Thymus (tissue), 11 donors: ENCODE measurements at regions not wholly inside any gene's neighbourhood (a gene's known extent, or its start where the extent isn't known, plus 50 kb on each side); places are given as distances from the start of the nearest gene placed in this dataset.

Source experiments
- DNase-seq, 9 donors: peaks; one replicate each; pipeline ENCODE4 v3.0.0-alpha.2; 2013; ENCODE audit warnings: low spot score in 9 of 9, low read depth in 6 of 9, missing footprints in 1 of 9
- H3K27ac ChIP-seq, 2 donors: one replicate each; pipeline ENCODE4 v1.5.1; 2013; ENCODE audit warnings: control low read depth in 1 of 2, low read depth in 1 of 2, low read length in 1 of 2, mild to moderate bottlenecking in 1 of 2, moderate library complexity in 1 of 2
- H3K27me3 ChIP-seq, 2 donors: one replicate each; pipeline ENCODE4 v1.5.1; 2013; ENCODE audit warnings: low read length in 1 of 2; ENCODE audit not compliant: control insufficient read depth in 2 of 2, insufficient read depth in 1 of 2
- H3K36me3 ChIP-seq, 2 donors: one replicate each; pipeline ENCODE4 v1.5.1; 2013; ENCODE audit warnings: low read length in 1 of 2, mild to moderate bottlenecking in 1 of 2, moderate library complexity in 1 of 2; ENCODE audit not compliant: control insufficient read depth in 2 of 2, insufficient read depth in 2 of 2
- H3K4me1 ChIP-seq, 2 donors: one replicate each; pipeline ENCODE4 v1.5.1; 2013; ENCODE audit warnings: low read length in 2 of 2; ENCODE audit not compliant: control insufficient read depth in 2 of 2, insufficient read depth in 2 of 2
- H3K4me3 ChIP-seq, 2 donors: one replicate each; pipeline ENCODE4 v1.5.1; 2013; ENCODE audit warnings: low read length in 2 of 2, control low read depth in 1 of 2, mild to moderate bottlenecking in 1 of 2
- H3K9me3 ChIP-seq, 2 donors: one replicate each; pipeline ENCODE4 v1.5.1; 2013; ENCODE audit warnings: low read length in 1 of 2, mild to moderate bottlenecking in 1 of 2; ENCODE audit not compliant: control insufficient read depth in 2 of 2, insufficient read depth in 1 of 2
- WGBS: extraction: QIAGEN DNeasy Blood & Tissue Kit; methylation state at CpG from one replicate; pipeline ENCODE4 v1.1.7; 2013; 5-methylcytosine and 5-hydroxymethylcytosine counted together
- donor health status: healthy.

DNA sequence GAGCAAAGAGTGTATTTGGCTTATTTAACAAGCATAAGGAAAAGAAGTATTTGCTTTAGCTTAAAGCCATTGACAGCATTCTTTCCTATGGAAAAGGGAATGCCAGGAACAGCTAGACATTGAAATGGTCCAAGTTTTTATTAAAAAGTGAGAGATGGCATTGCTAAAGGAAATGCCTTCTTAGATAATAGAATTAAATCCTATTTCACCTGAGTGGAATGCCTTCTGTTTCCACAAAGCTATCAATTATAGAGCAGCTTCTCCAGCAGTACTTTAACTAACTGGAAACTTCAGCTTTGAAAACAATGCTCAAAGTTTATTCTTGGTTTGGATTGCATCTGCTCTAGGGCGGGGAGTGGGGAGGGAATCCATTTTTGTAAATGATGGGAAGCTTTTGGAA lies 85.1 kb upstream of the CNKSR3 start:
- Histone ChIP-seq H3K27ac (no peak overlapping the region), H3K4me3 (no peak overlapping the region), H3K27me3 (no peaks in the 10 kb centered on the region), H3K36me3 (no peaks in the 10 kb centered on the region), H3K9me3 (no peaks in the 10 kb centered on the region), H3K4me1 (no peaks in the 10 kb centered on the region)
- WGBS = 100% methylated on average over 1 of the region's 1 CpG
- no peak for DNase-seq

DNA sequence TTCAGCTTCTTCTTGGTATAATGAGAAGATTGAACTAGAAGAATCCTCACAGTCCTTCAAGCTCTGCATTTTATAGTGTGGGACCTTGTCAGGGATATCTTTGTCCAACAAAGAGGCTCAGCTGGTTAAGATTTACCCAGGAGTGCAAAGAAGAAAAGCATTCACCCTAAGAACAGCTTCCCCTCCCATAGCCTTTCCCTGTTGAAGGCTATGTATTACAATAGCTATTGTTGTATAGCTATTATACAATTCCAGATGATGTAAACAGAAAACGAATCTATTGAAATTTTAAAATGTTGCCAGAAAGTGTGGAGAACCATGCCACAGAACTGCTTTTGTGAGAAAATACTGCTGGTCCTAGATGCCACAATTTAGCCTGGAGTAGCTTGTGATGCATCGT lies 85.5 kb upstream of the CNKSR3 start:
- DNase-seq = no peak
- WGBS = 98% methylated on average over 2 of the region's 2 CpGs
- Histone ChIP-seq H3K27me3 (no peaks in the 10 kb centered on the region), H3K36me3 (no peaks in the 10 kb centered on the region), H3K4me3 (no peak overlapping the region), H3K27ac (no peak overlapping the region), H3K9me3 (no peaks in the 10 kb centered on the region), H3K4me1 (no peaks in the 10 kb centered on the region)

- Histone ChIP-seq H3K27me3 (no peaks in the 10 kb centered on the region), H3K4me3 (no peak overlapping the region), H3K4me1 (no peaks in the 10 kb centered on the region), H3K36me3 (no peaks in the 10 kb centered on the region), H3K9me3 (no peaks in the 10 kb centered on the region), H3K27ac (no peak overlapping the region)
- WGBS = 92% methylated on average over 2 of the region's 2 CpGs
- DNase-seq = no peak
Observed at GRCh38 chr6:154596701-154597100, 86.2 kb upstream of the CNKSR3 start.

DNA sequence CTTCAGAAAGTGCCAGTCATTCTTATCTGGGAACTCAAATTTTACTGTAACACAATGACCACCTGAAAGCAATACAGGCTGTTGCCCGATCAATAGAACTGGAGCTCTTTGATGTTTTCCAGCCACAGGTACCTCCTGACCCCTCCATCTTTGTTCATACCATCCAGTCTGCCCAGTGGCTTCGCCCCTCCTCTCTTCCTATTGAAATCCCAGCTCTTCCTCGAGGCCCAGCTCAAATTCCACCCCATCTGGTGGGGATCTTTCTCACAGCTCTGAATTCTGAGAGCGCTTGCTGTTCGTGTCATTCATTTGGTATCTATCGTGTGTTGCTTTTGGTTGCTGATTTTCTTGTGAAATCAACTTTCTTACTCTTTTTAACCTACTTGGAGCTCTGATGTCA lies 87.9 kb upstream of the CNKSR3 start:
- Histone ChIP-seq H3K36me3 (no peaks in the 10 kb centered on the region), H3K4me1 (no peaks in the 10 kb centered on the region), H3K27ac (no peak overlapping the region), H3K9me3 (no peaks in the 10 kb centered on the region), H3K4me3 (no peak overlapping the region), H3K27me3 (no peaks in the 10 kb centered on the region)
- WGBS = 95% methylated on average over 6 of the region's 6 CpGs
- no peak for DNase-seq

DNA sequence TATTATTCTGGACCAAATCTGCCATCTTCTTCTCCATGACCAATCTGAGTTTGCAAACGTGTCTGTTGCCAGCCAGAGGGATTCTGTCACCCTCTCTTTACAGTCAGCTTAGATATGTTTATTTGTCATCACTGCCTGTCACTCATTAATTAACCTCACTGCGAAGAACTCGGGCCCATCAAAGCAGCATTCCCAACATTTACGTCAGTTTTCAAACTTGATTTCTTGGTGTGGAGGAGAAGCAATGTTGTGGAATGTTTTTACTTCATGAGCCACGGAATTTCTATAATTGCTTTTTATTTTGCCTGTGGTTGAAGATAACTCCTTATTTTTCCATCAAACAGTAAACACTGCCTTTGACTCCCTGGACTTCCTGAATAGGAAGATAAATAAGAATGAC lies 91.8 kb upstream of the CNKSR3 start:
- Histone ChIP-seq H3K27me3 (no peaks in the 10 kb centered on the region), H3K9me3 (no peaks in the 10 kb centered on the region), H3K36me3 (no peaks in the 10 kb centered on the region), H3K4me1 (peaks cover 0 to 2% of the 10 kb centered on the region in 2 donors), H3K4me3 (no peak overlapping the region), H3K27ac (no peak overlapping the region)
- no peak for DNase-seq
- WGBS = 94% methylated on average over 5 of the region's 5 CpGs

- Histone ChIP-seq H3K4me3 (no peak overlapping the region), H3K4me1 (peaks cover 0 to 2% of the 10 kb centered on the region in 2 donors), H3K36me3 (no peaks in the 10 kb centered on the region), H3K27me3 (no peaks in the 10 kb centered on the region), H3K27ac (no peak overlapping the region), H3K9me3 (no peaks in the 10 kb centered on the region)
- no peak for DNase-seq
- WGBS = 97% methylated on average over 2 of the region's 2 CpGs
Observed at GRCh38 chr6:154602708-154603107, 92.2 kb upstream of the CNKSR3 start.

- Histone ChIP-seq H3K9me3 (no peaks in the 10 kb centered on the region), H3K36me3 (no peaks in the 10 kb centered on the region), H3K4me3 (no peak overlapping the region), H3K27me3 (no peaks in the 10 kb centered on the region), H3K27ac (no peak overlapping the region), H3K4me1 (peaks cover 0 to 2% of the 10 kb centered on the region in 2 donors)
- DNase-seq = no peak
- WGBS = 91% methylated on average over 8 of the region's 8 CpGs
Observed at GRCh38 chr6:154604119-154604518, 93.6 kb upstream of the CNKSR3 start.

GRCh38 chr6:154605178-154605881 lies 94.8 kb upstream of the CNKSR3 start:
- no peaks in the 10 kb centered on the region for H3K36me3 ChIP-seq
- no peaks in the 10 kb centered on the region for H3K27me3 ChIP-seq
- 68% methylated on average over 8 of the region's 8 CpGs for WGBS
- H3K27ac ChIP-seq = no peak overlapping the region
- peaks cover 0 to 2% of the 10 kb centered on the region in 2 donors for H3K4me1 ChIP-seq
- H3K4me3 ChIP-seq = no peak overlapping the region
- no peaks in the 10 kb centered on the region for H3K9me3 ChIP-seq
- DNase-seq = no peak

GRCh38 chr6:154605882-154606370 lies 95.4 kb upstream of the CNKSR3 start:
- DNase-seq = no peak
- H3K9me3 ChIP-seq = no peaks in the 10 kb centered on the region
- H3K27ac ChIP-seq = no peak overlapping the region
- WGBS = 94% methylated on average over 7 of the region's 7 CpGs
- peaks cover 0 to 2% of the 10 kb centered on the region in 2 donors for H3K4me1 ChIP-seq
- H3K27me3 ChIP-seq = no peaks in the 10 kb centered on the region
- H3K36me3 ChIP-seq = no peaks in the 10 kb centered on the region
- H3K4me3 ChIP-seq = no peak overlapping the region
